ENCODE measurements at regions not wholly inside any gene's neighbourhood (a gene's known extent, or its start where the extent isn't known, plus 50 kb on each side); places are given as distances from the start of the nearest gene placed in this dataset.

DNA sequence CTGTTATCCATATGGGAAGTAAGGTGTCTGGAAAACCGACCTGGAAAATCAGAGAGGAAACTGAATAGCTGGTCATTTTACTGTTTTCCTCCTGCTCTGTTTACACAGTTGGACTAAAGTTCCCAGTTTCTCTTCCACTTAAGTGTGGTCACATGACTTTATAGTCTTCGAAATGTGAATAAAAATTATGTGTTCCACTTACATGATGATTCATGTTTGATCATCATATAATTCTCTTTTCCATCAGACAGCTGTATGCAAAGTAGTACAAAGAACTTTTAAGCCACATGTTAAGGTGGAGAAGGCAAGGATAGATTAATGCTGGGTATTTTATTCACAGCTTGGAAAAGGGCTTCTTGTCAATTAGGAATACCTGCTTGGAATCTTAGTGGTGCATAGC is 525.5 kb upstream of the BCHE start:
- no peak for TF ChIP-seq EZH2 (IDR thresholded peaks at IDR 0.05; ENCODE audit: borderline replicate concordance, insufficient read depth, low read length, poor library complexity, severe bottlenecking)
- TF ChIP-seq, protein P1, sequence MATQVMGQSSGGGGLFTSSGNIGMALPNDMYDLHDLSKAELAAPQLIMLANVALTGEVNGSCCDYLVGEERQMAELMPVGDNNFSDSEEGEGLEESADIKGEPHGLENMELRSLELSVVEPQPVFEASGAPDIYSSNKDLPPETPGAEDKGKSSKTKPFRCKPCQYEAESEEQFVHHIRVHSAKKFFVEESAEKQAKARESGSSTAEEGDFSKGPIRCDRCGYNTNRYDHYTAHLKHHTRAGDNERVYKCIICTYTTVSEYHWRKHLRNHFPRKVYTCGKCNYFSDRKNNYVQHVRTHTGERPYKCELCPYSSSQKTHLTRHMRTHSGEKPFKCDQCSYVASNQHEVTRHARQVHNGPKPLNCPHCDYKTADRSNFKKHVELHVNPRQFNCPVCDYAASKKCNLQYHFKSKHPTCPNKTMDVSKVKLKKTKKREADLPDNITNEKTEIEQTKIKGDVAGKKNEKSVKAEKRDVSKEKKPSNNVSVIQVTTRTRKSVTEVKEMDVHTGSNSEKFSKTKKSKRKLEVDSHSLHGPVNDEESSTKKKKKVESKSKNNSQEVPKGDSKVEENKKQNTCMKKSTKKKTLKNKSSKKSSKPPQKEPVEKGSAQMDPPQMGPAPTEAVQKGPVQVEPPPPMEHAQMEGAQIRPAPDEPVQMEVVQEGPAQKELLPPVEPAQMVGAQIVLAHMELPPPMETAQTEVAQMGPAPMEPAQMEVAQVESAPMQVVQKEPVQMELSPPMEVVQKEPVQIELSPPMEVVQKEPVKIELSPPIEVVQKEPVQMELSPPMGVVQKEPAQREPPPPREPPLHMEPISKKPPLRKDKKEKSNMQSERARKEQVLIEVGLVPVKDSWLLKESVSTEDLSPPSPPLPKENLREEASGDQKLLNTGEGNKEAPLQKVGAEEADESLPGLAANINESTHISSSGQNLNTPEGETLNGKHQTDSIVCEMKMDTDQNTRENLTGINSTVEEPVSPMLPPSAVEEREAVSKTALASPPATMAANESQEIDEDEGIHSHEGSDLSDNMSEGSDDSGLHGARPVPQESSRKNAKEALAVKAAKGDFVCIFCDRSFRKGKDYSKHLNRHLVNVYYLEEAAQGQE (IDR thresholded peaks at IDR 0.05; ENCODE audit: borderline replicate concordance) = no peak
- TF ChIP-seq, protein P2, sequence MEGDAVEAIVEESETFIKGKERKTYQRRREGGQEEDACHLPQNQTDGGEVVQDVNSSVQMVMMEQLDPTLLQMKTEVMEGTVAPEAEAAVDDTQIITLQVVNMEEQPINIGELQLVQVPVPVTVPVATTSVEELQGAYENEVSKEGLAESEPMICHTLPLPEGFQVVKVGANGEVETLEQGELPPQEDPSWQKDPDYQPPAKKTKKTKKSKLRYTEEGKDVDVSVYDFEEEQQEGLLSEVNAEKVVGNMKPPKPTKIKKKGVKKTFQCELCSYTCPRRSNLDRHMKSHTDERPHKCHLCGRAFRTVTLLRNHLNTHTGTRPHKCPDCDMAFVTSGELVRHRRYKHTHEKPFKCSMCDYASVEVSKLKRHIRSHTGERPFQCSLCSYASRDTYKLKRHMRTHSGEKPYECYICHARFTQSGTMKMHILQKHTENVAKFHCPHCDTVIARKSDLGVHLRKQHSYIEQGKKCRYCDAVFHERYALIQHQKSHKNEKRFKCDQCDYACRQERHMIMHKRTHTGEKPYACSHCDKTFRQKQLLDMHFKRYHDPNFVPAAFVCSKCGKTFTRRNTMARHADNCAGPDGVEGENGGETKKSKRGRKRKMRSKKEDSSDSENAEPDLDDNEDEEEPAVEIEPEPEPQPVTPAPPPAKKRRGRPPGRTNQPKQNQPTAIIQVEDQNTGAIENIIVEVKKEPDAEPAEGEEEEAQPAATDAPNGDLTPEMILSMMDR (IDR thresholded peaks at IDR 0.05; ENCODE audit: poor library complexity, severe bottlenecking) = no peak
- TF ChIP-seq EP300 (conservative IDR thresholded peaks at IDR 0.05; ENCODE audit: poor library complexity, severe bottlenecking) = no peak
- TF ChIP-seq MXI1 (conservative IDR thresholded peaks at IDR 0.05; ENCODE audit: poor library complexity, severe bottlenecking) = no peak
- no peak for TF ChIP-seq RAD21 (conservative IDR thresholded peaks at IDR 0.05)
- TF ChIP-seq TAF1 (IDR thresholded peaks at IDR 0.05; ENCODE audit: low read depth) = no peak
- TF ChIP-seq POLR2AphosphoS5 (IDR thresholded peaks at IDR 0.05) = no peak

DNA sequence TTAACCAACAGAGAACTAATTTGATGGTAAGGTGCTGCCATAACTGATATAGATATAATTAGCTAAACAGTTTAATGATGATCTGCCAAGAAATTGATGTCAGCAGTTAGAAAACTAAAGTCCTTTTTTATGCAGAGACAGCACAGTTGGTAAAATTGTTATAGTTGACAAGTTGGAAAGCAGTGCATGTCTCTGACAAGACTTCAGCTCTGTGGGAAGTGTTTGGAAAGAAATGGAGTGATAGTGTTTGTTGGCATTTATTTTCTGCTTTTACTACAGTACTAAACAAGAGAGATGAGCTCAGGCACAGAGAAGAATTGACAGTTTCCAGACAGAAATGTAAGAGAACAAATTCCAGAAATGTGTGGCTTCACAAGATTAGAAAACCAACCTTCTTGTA is 523.5 kb upstream of the BCHE start:
- no peaks in the 10 kb centered on the region for H3K36me3 ChIP-seq (ENCODE audit: insufficient read depth, low read length)
- H3K9ac ChIP-seq (ENCODE audit: low read length) = no peak overlapping the region
- H3K9me3 ChIP-seq (ENCODE audit: low read length) = no peaks in the 10 kb centered on the region
- no peak overlapping the region for H3K4me3 ChIP-seq (ENCODE audit: low read length)
- TF ChIP-seq EP300 (conservative IDR thresholded peaks at IDR 0.05; ENCODE audit: poor library complexity, severe bottlenecking) (peak; percentile 88), POLR2AphosphoS5 (IDR thresholded peaks at IDR 0.05) (peak; percentile 74)
- TF ChIP-seq, protein P1 (IDR thresholded peaks at IDR 0.05; ENCODE audit: borderline replicate concordance) = no peak
- H3K4me2 ChIP-seq (ENCODE audit: low read length) = no peak overlapping the region
- no peaks in the 10 kb centered on the region for H3K9me2 ChIP-seq (ENCODE audit: insufficient read depth, low read length)
- H3K27ac ChIP-seq (ENCODE audit: low read length) = no peak overlapping the region
- H4K20me1 ChIP-seq (ENCODE audit: insufficient read depth) = no peaks in the 10 kb centered on the region
- no peaks in the 10 kb centered on the region for H3K79me2 ChIP-seq (replicated peaks; ENCODE audit: insufficient read depth, low read length)
- no peaks in the 10 kb centered on the region for H3K27me3 ChIP-seq (ENCODE audit: insufficient read depth, low read depth, low read length)
- no peaks in the 10 kb centered on the region for H3F3A ChIP-seq (ENCODE audit: insufficient read depth, low read length, poor library complexity, severe bottlenecking)
- no peak overlapping the region for H2AFZ ChIP-seq (ENCODE audit: low read depth, low read length)

More for the DNA sequence above, 525.5 kb upstream of the BCHE start:
- no peak overlapping the region for H3K4me2 ChIP-seq (ENCODE audit: low read length)
- no peak overlapping the region for H3K9ac ChIP-seq (ENCODE audit: low read length)
- no peak overlapping the region for H2AFZ ChIP-seq (ENCODE audit: low read depth, low read length)
- no peaks in the 10 kb centered on the region for H3K27me3 ChIP-seq (ENCODE audit: insufficient read depth, low read depth, low read length)
- no peaks in the 10 kb centered on the region for H3K79me2 ChIP-seq (replicated peaks; ENCODE audit: insufficient read depth, low read length)
- H3K36me3 ChIP-seq (ENCODE audit: insufficient read depth, low read length) = no peaks in the 10 kb centered on the region
- no peak overlapping the region for H3K27ac ChIP-seq (ENCODE audit: low read length)
- H4K20me1 ChIP-seq (ENCODE audit: insufficient read depth) = no peaks in the 10 kb centered on the region
- H3K9me3 ChIP-seq (ENCODE audit: low read length) = no peaks in the 10 kb centered on the region
- H3K9me2 ChIP-seq (ENCODE audit: insufficient read depth, low read length) = no peaks in the 10 kb centered on the region
- H3K4me3 ChIP-seq (ENCODE audit: low read length) = no peak overlapping the region
- no peaks in the 10 kb centered on the region for H3F3A ChIP-seq (ENCODE audit: insufficient read depth, low read length, poor library complexity, severe bottlenecking)

Data from neural cell (in vitro differentiated cells).